ENCODE measurements at regions not wholly inside any gene's neighbourhood (a gene's known extent, or its start where the extent isn't known, plus 50 kb on each side); places are given as distances from the start of the nearest gene placed in this dataset.

DNA sequence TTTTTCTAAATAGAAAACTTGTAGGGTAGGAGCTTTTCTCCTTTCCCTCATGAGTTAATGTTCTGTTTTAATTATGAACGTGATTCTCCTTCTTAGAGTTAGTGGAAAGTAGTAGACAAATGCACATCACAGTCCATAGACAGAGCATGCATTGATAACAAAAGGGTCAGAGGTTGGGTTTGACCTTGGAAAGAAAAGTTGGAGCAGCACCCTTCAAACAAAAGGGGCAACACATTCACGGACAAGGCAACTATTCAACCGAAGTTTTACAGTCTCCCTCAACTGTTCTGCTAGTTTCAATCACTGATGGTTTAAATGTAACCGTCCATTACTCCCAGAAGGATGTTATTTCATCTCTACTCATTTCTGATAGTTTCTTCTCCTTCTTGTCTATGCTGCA lies 103.4 kb upstream of the MAOA start:
- H3K9me2 ChIP-seq (ENCODE audit: insufficient read depth): no peaks in the 10 kb centered on the region
- Mint-ChIP-seq H3K36me3 (ENCODE audit: low read depth) (peaks cover 3% of the 10 kb centered on the region; the same call in 2 of the 3 replicates), H3K4me1 (peaks cover 15% of the 10 kb centered on the region), H3K4me3 (no peak overlapping the region), H3K27ac (no peak overlapping the region), H3K9me3 (no peaks in the 10 kb centered on the region; the same call in 2 of the 3 replicates), H3K27me3 (ENCODE audit: insufficient read depth, low read depth, poor library complexity) (no peaks in the 10 kb centered on the region)
- no peak for TF ChIP-seq ZNF462 (CRISPR knock-in tag; IDR thresholded peaks at IDR 0.05)
- no peak for DNase-seq (ENCODE audit: low spot score)
- no peaks in the 10 kb centered on the region for H3F3A ChIP-seq (replicated peaks; ENCODE audit: low read depth)
- H2AFZ ChIP-seq: no peak overlapping the region
- no peaks in the 10 kb centered on the region for H3K36me3 ChIP-seq (ENCODE audit: insufficient read depth)
- H3K27ac ChIP-seq (ENCODE audit: low read depth): no peak overlapping the region
- H3K4me3 ChIP-seq: no peak overlapping the region
- no peaks in the 10 kb centered on the region for H3K27me3 ChIP-seq (ENCODE audit: insufficient read depth)
- no peak for ATAC-seq
- H3K4me1 ChIP-seq (ENCODE audit: insufficient read depth): peaks cover 17% of the 10 kb centered on the region
- H4K20me1 ChIP-seq (replicated peaks; ENCODE audit: insufficient read depth): no peaks in the 10 kb centered on the region
- no peaks in the 10 kb centered on the region for H3K79me2 ChIP-seq (replicated peaks; ENCODE audit: insufficient read depth)
- no peak overlapping the region for H3K4me2 ChIP-seq

DNA sequence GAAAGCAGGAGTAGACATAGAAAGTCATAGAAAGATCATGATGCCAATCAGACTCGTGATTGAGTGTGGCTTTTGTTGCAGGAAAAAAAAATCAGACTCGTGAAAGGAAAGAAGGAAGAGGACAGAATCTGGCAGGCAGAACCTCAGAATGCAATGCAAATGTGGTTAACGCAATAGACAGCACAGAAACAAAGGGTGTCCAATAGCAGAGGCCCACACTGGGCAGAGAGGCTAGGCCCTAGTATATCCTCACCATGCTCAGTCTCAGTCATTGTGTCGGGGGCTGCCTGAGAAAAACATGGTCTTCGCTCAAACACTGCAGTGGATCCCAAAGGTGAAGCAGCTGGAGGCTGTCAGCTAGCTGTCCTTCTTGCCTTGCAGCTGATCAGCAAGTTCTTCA lies 102.8 kb upstream of the MAOA start:
- Mint-ChIP-seq H3K4me1 (peaks cover 15% of the 10 kb centered on the region), H3K9me3 (no peaks in the 10 kb centered on the region)
- TF ChIP-seq REST (IDR thresholded peaks at IDR 0.05; ENCODE audit: unreplicated experiment) (no peak), ZNF331 (CRISPR knock-in tag; IDR thresholded peaks at IDR 0.05; ENCODE audit: low read depth) (no peak)

More for the DNA sequence above, 102.8 kb upstream of the MAOA start:
- H3K9me2 ChIP-seq (ENCODE audit: insufficient read depth): no peaks in the 10 kb centered on the region
- H3K27ac Mint-ChIP-seq: no peak overlapping the region
- no peaks in the 10 kb centered on the region for H3K36me3 ChIP-seq (ENCODE audit: insufficient read depth)
- H3K27me3 ChIP-seq (ENCODE audit: insufficient read depth): no peaks in the 10 kb centered on the region
- DNase-seq (ENCODE audit: low spot score): no peak
- no peak overlapping the region for H3K4me3 Mint-ChIP-seq
- H3K4me3 ChIP-seq: no peak overlapping the region
- no peaks in the 10 kb centered on the region for H3K79me2 ChIP-seq (replicated peaks; ENCODE audit: insufficient read depth)
- no peaks in the 10 kb centered on the region for H3K27me3 Mint-ChIP-seq (ENCODE audit: insufficient read depth, low read depth, poor library complexity)
- peaks cover under 1% of the 10 kb centered on the region; the same call in 2 of the 3 replicates for H3K36me3 Mint-ChIP-seq (ENCODE audit: low read depth)
- no peaks in the 10 kb centered on the region for H4K20me1 ChIP-seq (replicated peaks; ENCODE audit: insufficient read depth)
- peaks cover 17% of the 10 kb centered on the region for H3K4me1 ChIP-seq (ENCODE audit: insufficient read depth)
- H3K4me2 ChIP-seq: no peak overlapping the region
- H3F3A ChIP-seq (replicated peaks; ENCODE audit: low read depth): no peaks in the 10 kb centered on the region
- no peak overlapping the region for H3K27ac ChIP-seq (ENCODE audit: low read depth)
- H2AFZ ChIP-seq: no peak overlapping the region
- ATAC-seq: no peak

Measured in GM23338 (cell line).